H9 (cell line): ENCODE measurements at regions not wholly inside any gene's neighbourhood (a gene's known extent, or its start where the extent isn't known, plus 50 kb on each side); places are given as distances from the start of the nearest gene placed in this dataset.
"Not testable (repeated sequence)": the region's sequence is repeated elsewhere in the genome, so short reads cannot be mapped to it uniquely, and the experiment has no call there.

Source experiments
- DNase-seq: peaks from one replicate; pipeline ENCODE4 v3.0.0-alpha.2; 2017
- H2AFZ ChIP-seq: one replicate; pipeline ENCODE4 v1.6.1; 2013; ENCODE audit warnings: mild to moderate bottlenecking, low read length, control low read depth, moderate library complexity
- H2AK5ac ChIP-seq: 2 replicates; pipeline ENCODE4 v1.6.1; 2013; ENCODE audit warnings: low read length, control low read depth, mixed read lengths; ENCODE audit not compliant: insufficient read length
- H2BK120ac ChIP-seq: one replicate; pipeline ENCODE4 v1.6.1; 2013; ENCODE audit warnings: low read depth, mild to moderate bottlenecking, low read length, control low read depth, inconsistent platforms; ENCODE audit not compliant: poor library complexity, severe bottlenecking
- H2BK12ac ChIP-seq: 2 replicates; pipeline ENCODE4 v1.6.1; 2013; ENCODE audit warnings: low read length, control low read depth, mixed read lengths, low read depth; ENCODE audit not compliant: insufficient read length
- H2BK15ac ChIP-seq: 2 replicates; pipeline ENCODE4 v1.6.1; 2013; ENCODE audit warnings: low read depth, low read length, control low read depth
- H2BK20ac ChIP-seq: one replicate; pipeline ENCODE4 v1.6.1; 2013; ENCODE audit warnings: low read depth, mild to moderate bottlenecking, low read length, control low read depth, inconsistent platforms; ENCODE audit not compliant: poor library complexity, severe bottlenecking
- H2BK5ac ChIP-seq: 2 replicates; pipeline ENCODE4 v1.6.1; 2013; ENCODE audit warnings: low read length, control low read depth, mixed read lengths; ENCODE audit not compliant: insufficient read length
- H3K14ac ChIP-seq: 2 replicates; pipeline ENCODE4 v1.6.1; 2013; ENCODE audit warnings: low read length, control low read depth; ENCODE audit not compliant: insufficient read depth
- H3K18ac ChIP-seq: 2 replicates; pipeline ENCODE4 v1.6.1; 2013; ENCODE audit warnings: low read depth, mild to moderate bottlenecking, mixed read lengths, low read length, control low read depth; ENCODE audit not compliant: insufficient read length
- H3K23ac ChIP-seq: 2 replicates; pipeline ENCODE4 v1.6.1; 2013; ENCODE audit warnings: low read length, control low read depth, mixed read lengths, low read depth; ENCODE audit not compliant: insufficient read length
- H3K23me2 ChIP-seq: 2 replicates; pipeline ENCODE4 v1.6.1; 2013; ENCODE audit warnings: low read depth, mild to moderate bottlenecking, mixed read lengths, low read length, control low read depth; ENCODE audit not compliant: insufficient read length, poor library complexity, severe bottlenecking
- H3K27ac ChIP-seq: 2 replicates; pipeline ENCODE4 v1.5.1; 2013; ENCODE audit warnings: low read length, control low read depth, mixed read lengths, low read depth; ENCODE audit not compliant: insufficient read length
- H3K27me3 ChIP-seq: 2 replicates; pipeline ENCODE4 v1.6.1; 2013; ENCODE audit warnings: low read length, control low read depth, inconsistent platforms; ENCODE audit not compliant: insufficient read depth
- H3K4ac ChIP-seq: 2 replicates; pipeline ENCODE4 v1.6.1; 2013; ENCODE audit warnings: low read depth, mild to moderate bottlenecking, control low read depth, inconsistent platforms, low read length, moderate library complexity
- H3K4me1 ChIP-seq: 2 replicates; pipeline ENCODE4 v1.6.1; 2013; ENCODE audit warnings: low read length, control low read depth, inconsistent platforms; ENCODE audit not compliant: insufficient read depth
- H3K4me2 ChIP-seq: 2 replicates; pipeline ENCODE4 v1.6.1; 2013; ENCODE audit warnings: low read length, control low read depth, mixed read lengths; ENCODE audit not compliant: insufficient read length, insufficient read depth
- H3K56ac ChIP-seq: 2 replicates; pipeline ENCODE4 v1.6.1; 2013; ENCODE audit warnings: low read depth, mild to moderate bottlenecking, mixed read lengths, low read length, control low read depth; ENCODE audit not compliant: insufficient read length
- H3K79me1 ChIP-seq: 2 replicates; pipeline ENCODE4 v1.6.1; 2013; ENCODE audit warnings: low read depth, mild to moderate bottlenecking, moderate library complexity, low read length, control low read depth, inconsistent platforms; ENCODE audit not compliant: insufficient read depth, poor library complexity, severe bottlenecking
- H3K79me2 ChIP-seq: 2 replicates; pipeline ENCODE4 v1.6.1; 2013; ENCODE audit warnings: low read length, control low read depth, inconsistent platforms; ENCODE audit not compliant: insufficient read depth
- H3K9ac ChIP-seq: 2 replicates; pipeline ENCODE4 v1.6.1; 2013; ENCODE audit warnings: low read length, control low read depth, mixed read lengths; ENCODE audit not compliant: insufficient read length; ENCODE audit errors: extremely low read depth
- H3K9me3 ChIP-seq: one replicate; pipeline ENCODE4 v1.6.1; 2013; ENCODE audit warnings: low read depth, low read length, inconsistent platforms; ENCODE audit not compliant: control insufficient read depth
- H3T11ph ChIP-seq: one replicate; pipeline ENCODE4 v1.6.1; 2013; ENCODE audit warnings: mild to moderate bottlenecking, low read length, control low read depth, inconsistent platforms
- H4K20me1 ChIP-seq: one replicate; pipeline ENCODE4 v1.6.1; 2013; ENCODE audit not compliant: control insufficient read depth, insufficient read length, insufficient read depth
- H4K5ac ChIP-seq: 2 replicates; pipeline ENCODE4 v1.6.1; 2013; ENCODE audit warnings: low read depth, mild to moderate bottlenecking, mixed read lengths, low read length, control low read depth; ENCODE audit not compliant: insufficient read length
- H4K8ac ChIP-seq: replicated peaks from 2 replicates; pipeline ENCODE4 v1.6.1; 2013; ENCODE audit warnings: low read length, control low read depth, mixed read lengths, low read depth; ENCODE audit not compliant: insufficient read length
- H4K91ac ChIP-seq: 2 replicates; pipeline ENCODE4 v1.6.1; 2013; ENCODE audit warnings: low read depth, mild to moderate bottlenecking, moderate library complexity, mixed read lengths, low read length, control low read depth; ENCODE audit not compliant: insufficient read length
- H3K27ac Mint-ChIP-seq, 3 experiments: 2 replicates in 2 of 3; 3 replicates in 1 of 3; pipeline ENCODE4 v1.8.0; 2020 to 2021; ENCODE audit warnings: mixed read lengths in 3 of 3, mild to moderate bottlenecking in 1 of 3, moderate library complexity in 1 of 3
- H3K27me3 Mint-ChIP-seq: 2 replicates; pipeline ENCODE4 v1.8.0; 2021; ENCODE audit warnings: low read depth, mild to moderate bottlenecking, moderate library complexity, mixed read lengths
- H3K36me3 Mint-ChIP-seq, 3 experiments: 2 replicates in 2 of 3; 3 replicates in 1 of 3; pipeline ENCODE4 v1.8.0; 2020 to 2021; ENCODE audit warnings: low read depth in 3 of 3, mixed read lengths in 3 of 3; ENCODE audit not compliant: insufficient read depth in 1 of 3
- H3K4me1 Mint-ChIP-seq, 2 experiments: 2 replicates each; pipeline ENCODE4 v1.8.0; 2020; ENCODE audit warnings: mixed read lengths in 2 of 2
- H3K4me3 Mint-ChIP-seq, 2 experiments: 2 replicates in 1 of 2; 3 replicates in 1 of 2; pipeline ENCODE4 v1.8.0; 2020 to 2021; ENCODE audit warnings: mild to moderate bottlenecking in 2 of 2, mixed read lengths in 2 of 2, moderate library complexity in 1 of 2
- H3K9me3 Mint-ChIP-seq, 2 experiments: 2 replicates in 1 of 2; 3 replicates in 1 of 2; pipeline ENCODE4 v1.8.0; 2020; ENCODE audit warnings: mild to moderate bottlenecking in 2 of 2, mixed read lengths in 2 of 2, moderate library complexity in 1 of 2
- WGBS: extraction: QIAGEN DNeasy Blood & Tissue Kit; methylation state at CpG from one replicate; pipeline ENCODE4 v1.1.7; 2013; ENCODE audit warnings: missing lambda C conversion rate, low lambda C conversion rate, mixed read lengths; ENCODE audit not compliant: insufficient read length; ENCODE audit errors: extremely low coverage; 5-methylcytosine and 5-hydroxymethylcytosine counted together

- H3K36me3 Mint-ChIP-seq, DNase-seq, H3K4me1 Mint-ChIP-seq, H3K4me3 Mint-ChIP-seq, H3K18ac ChIP-seq, H3K14ac ChIP-seq, H4K20me1 ChIP-seq, H3T11ph ChIP-seq, H3K4ac ChIP-seq, H3K56ac ChIP-seq, H3K23ac ChIP-seq, H3K27ac Mint-ChIP-seq, H4K8ac ChIP-seq, H3K79me1 ChIP-seq, H2AFZ ChIP-seq, H3K9ac ChIP-seq, H2BK20ac ChIP-seq, H2BK15ac ChIP-seq, H3K27ac ChIP-seq, H3K79me2 ChIP-seq, H3K4me2 ChIP-seq, H3K27me3 Mint-ChIP-seq, H3K9me3 ChIP-seq, H2BK12ac ChIP-seq, H4K91ac ChIP-seq, H2AK5ac ChIP-seq, H2BK120ac ChIP-seq, H2BK5ac ChIP-seq, H4K5ac ChIP-seq, H3K9me3 Mint-ChIP-seq, H3K23me2 ChIP-seq, H3K4me1 ChIP-seq, H3K27me3 ChIP-seq: not testable (repeated sequence)
- WGBS, result no CpG with 5 or more reads among the region's 2 CpGs
Measured at GRCh38 chr2:87611956-87612355, 135.9 kb upstream of the PLGLB2 start.

- not testable (repeated sequence) for H2BK20ac ChIP-seq, H3K23me2 ChIP-seq, H3K79me2 ChIP-seq, H3K27me3 Mint-ChIP-seq, H4K8ac ChIP-seq, H4K20me1 ChIP-seq, H3K27ac ChIP-seq, H3K9me3 Mint-ChIP-seq, H3K9ac ChIP-seq, H3K27ac Mint-ChIP-seq, H3K4ac ChIP-seq, H2BK12ac ChIP-seq, H2BK15ac ChIP-seq, H4K91ac ChIP-seq, H3K27me3 ChIP-seq, H3K23ac ChIP-seq, H2AFZ ChIP-seq, H3K36me3 Mint-ChIP-seq, H3K14ac ChIP-seq, H2BK120ac ChIP-seq, H3K79me1 ChIP-seq, H2AK5ac ChIP-seq, H4K5ac ChIP-seq, H3K4me3 Mint-ChIP-seq, H3K9me3 ChIP-seq, H3T11ph ChIP-seq, H2BK5ac ChIP-seq, H3K4me1 ChIP-seq, H3K4me1 Mint-ChIP-seq, H3K56ac ChIP-seq, H3K18ac ChIP-seq, H3K4me2 ChIP-seq, DNase-seq
Measured at GRCh38 chr2:87614829-87615434, 133.0 kb upstream of the PLGLB2 start.
